DOHH2 (cell line): ENCODE measurements at regions not wholly inside any gene's neighbourhood (a gene's known extent, or its start where the extent isn't known, plus 50 kb on each side); places are given as distances from the start of the nearest gene placed in this dataset.

Experiments
- CTCF ChIP-seq: fragments of 200-600 bp; sonication (generic); IDR thresholded peaks from one replicate; pipeline ENCODE4 v1.5.1; 2014; ENCODE audit warnings: antibody characterized with exemption, mild to moderate bottlenecking, low read depth, low read length; ENCODE audit not compliant: poor library complexity, severe bottlenecking
- EZH2phosphoT487 ChIP-seq: fragments of 200-600 bp; sonication (generic); IDR thresholded peaks from 2 replicates; pipeline ENCODE4 v1.6.1; 2017; ENCODE audit warnings: borderline replicate concordance, mild to moderate bottlenecking, antibody characterized with exemption, low read length, moderate library complexity, mixed read lengths

- TF ChIP-seq CTCF (no peak), EZH2phosphoT487 (no peak)
These were observed 335.6 kb downstream of the EDEM1 start for GRCh38 chr3:5523125-5523524.
